ENCODE measurements at regions not wholly inside any gene's neighbourhood (a gene's known extent, or its start where the extent isn't known, plus 50 kb on each side); places are given as distances from the start of the nearest gene placed in this dataset.

DNA sequence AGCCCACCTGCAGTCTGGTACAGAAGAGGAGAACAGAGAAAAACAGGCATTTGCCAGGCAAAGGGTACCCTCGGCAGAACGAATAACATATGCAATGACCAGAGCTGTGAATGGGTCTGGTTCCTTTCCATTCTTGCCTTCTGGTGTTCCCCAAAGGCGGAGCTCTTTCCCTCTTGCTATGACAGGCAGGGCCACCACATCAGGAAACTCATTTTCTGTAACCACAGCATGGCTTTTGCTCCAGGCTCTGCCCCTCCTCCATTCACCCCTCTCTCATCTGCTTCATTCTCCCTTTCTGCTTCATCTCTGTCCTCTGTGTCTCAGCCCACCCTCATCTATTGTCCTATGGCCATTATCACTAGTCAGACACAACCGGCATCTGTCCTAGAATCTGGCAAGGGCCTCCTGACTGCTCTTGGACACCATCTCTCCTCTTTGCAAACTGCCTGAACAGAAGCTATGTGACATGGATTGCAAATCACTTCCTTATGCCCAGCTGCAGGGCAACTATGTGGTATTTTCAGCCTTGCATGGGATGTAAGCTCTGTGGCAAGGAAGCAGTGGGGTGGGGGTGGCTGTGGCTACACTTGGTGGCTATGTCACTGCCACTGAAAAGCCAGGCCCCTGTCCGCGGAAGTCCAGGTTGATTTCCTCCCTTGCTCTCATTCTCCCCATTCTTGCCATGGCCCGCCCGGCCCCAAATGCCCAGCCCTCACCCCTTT, 78.8 kb upstream of the ABCD3 start:
- H3K9me3 Mint-ChIP-seq = peaks cover 18% of the 10 kb centered on the region
- no peak overlapping the region for H3K27ac Mint-ChIP-seq
- H3K4me1 ChIP-seq (ENCODE audit: control insufficient read depth, insufficient read depth, low read length) = peaks cover 5% of the 10 kb centered on the region

DNA sequence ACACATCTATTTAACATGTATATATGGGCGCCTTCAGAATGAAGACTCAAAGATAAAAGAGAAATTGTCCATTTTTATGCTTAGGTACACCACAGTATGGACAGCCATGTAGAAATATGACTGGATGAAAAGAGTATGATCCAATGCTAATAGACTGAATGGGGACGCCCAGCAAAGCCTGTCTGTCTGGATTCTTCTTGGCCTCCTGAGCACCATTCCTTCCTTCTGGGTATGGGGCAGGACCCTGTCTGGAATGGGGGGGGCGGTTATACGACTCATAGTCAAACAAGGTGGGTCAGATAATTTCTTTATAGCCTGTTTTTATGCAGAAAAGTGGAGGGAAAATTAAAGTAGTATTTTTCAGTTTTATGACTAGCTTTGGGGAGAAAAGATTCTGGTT, 81.2 kb upstream of the ABCD3 start:
- no peaks in the 10 kb centered on the region for H3K27me3 ChIP-seq (ENCODE audit: control insufficient read depth, insufficient read depth, low read length, poor library complexity, severe bottlenecking)
- 87 to 100% methylated on average over 3 to 4 of the region's 4 CpGs for WGBS, 2 experiments (ENCODE audit: insufficient coverage in 1 of 2, insufficient read length in 1 of 2)
- no peak overlapping the region for H3K27ac ChIP-seq (ENCODE audit: low read depth, low read length)
- no peaks in the 10 kb centered on the region for H3K9me3 ChIP-seq (ENCODE audit: control insufficient read depth, low read length)
- DNase-seq = no peak
- no peak overlapping the region for H3K4me3 Mint-ChIP-seq
- peaks cover 2% of the 10 kb centered on the region for H3K4me1 ChIP-seq (ENCODE audit: control insufficient read depth, insufficient read depth, low read length)
- H3K4me3 ChIP-seq (ENCODE audit: low read length) = no peak overlapping the region
- H3K27ac Mint-ChIP-seq = no peak overlapping the region
- H3K36me3 Mint-ChIP-seq (ENCODE audit: low read depth) = no peaks in the 10 kb centered on the region
- peaks cover 22% of the 10 kb centered on the region for H3K4me1 Mint-ChIP-seq
- TF ChIP-seq, protein P1, sequence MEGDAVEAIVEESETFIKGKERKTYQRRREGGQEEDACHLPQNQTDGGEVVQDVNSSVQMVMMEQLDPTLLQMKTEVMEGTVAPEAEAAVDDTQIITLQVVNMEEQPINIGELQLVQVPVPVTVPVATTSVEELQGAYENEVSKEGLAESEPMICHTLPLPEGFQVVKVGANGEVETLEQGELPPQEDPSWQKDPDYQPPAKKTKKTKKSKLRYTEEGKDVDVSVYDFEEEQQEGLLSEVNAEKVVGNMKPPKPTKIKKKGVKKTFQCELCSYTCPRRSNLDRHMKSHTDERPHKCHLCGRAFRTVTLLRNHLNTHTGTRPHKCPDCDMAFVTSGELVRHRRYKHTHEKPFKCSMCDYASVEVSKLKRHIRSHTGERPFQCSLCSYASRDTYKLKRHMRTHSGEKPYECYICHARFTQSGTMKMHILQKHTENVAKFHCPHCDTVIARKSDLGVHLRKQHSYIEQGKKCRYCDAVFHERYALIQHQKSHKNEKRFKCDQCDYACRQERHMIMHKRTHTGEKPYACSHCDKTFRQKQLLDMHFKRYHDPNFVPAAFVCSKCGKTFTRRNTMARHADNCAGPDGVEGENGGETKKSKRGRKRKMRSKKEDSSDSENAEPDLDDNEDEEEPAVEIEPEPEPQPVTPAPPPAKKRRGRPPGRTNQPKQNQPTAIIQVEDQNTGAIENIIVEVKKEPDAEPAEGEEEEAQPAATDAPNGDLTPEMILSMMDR (conservative IDR thresholded peaks at IDR 0.05) = no peak
- H3K36me3 ChIP-seq (ENCODE audit: control insufficient read depth, insufficient read depth, low read length) = no peaks in the 10 kb centered on the region
- H3K27me3 Mint-ChIP-seq (ENCODE audit: insufficient read depth) = no peaks in the 10 kb centered on the region
- peaks cover 18% of the 10 kb centered on the region for H3K9me3 Mint-ChIP-seq
- no peak overlapping the region for H3K9ac ChIP-seq (ENCODE audit: extremely low read depth, low read length, poor library complexity, severe bottlenecking)

More for the DNA sequence above, 78.8 kb upstream of the ABCD3 start:
- H3K27me3 Mint-ChIP-seq (ENCODE audit: insufficient read depth) = no peaks in the 10 kb centered on the region
- peaks cover 33% of the 10 kb centered on the region for H3K4me1 Mint-ChIP-seq
- Histone ChIP-seq H3K9ac (ENCODE audit: extremely low read depth, low read length, poor library complexity, severe bottlenecking) (no peak overlapping the region), H3K36me3 (ENCODE audit: control insufficient read depth, insufficient read depth, low read length) (no peaks in the 10 kb centered on the region), H3K4me3 (ENCODE audit: low read length) (no peak overlapping the region), H3K9me3 (ENCODE audit: control insufficient read depth, low read length) (no peaks in the 10 kb centered on the region), H3K27me3 (ENCODE audit: control insufficient read depth, insufficient read depth, low read length, poor library complexity, severe bottlenecking) (no peaks in the 10 kb centered on the region), H3K27ac (ENCODE audit: low read depth, low read length) (no peak overlapping the region)
- H3K36me3 Mint-ChIP-seq (ENCODE audit: low read depth) = no peaks in the 10 kb centered on the region
- no peak for DNase-seq
- H3K4me3 Mint-ChIP-seq = no peak overlapping the region
- 84 to 90% methylated on average over 7 to 8 of the region's 8 CpGs for WGBS, 2 experiments (ENCODE audit: insufficient coverage in 1 of 2, insufficient read length in 1 of 2)
- TF ChIP-seq, protein P1 (conservative IDR thresholded peaks at IDR 0.05) = no peak

DNA sequence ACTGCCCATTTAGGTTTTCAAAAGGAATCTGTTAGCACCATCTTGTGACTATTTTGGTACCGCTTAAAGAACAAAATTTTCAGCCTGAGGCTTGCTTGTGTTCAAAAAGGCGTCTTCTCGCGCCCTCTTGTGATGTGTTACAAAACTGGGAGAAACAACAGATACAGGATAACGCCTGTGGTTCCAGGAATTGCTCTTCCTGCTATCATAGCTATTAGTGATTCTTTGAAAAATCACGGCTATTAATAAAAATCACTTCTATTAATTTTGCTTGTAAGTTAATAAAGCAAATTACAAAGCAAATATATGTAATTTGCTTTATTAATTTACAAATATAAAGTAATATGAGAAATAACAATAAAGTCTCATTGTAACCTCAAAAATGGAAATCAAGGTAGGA, 82.2 kb upstream of the ABCD3 start:
- no peaks in the 10 kb centered on the region for H3K36me3 ChIP-seq (ENCODE audit: control insufficient read depth, insufficient read depth, low read length)
- Mint-ChIP-seq H3K27ac (no peak overlapping the region), H3K36me3 (ENCODE audit: low read depth) (no peaks in the 10 kb centered on the region), H3K4me1 (peaks cover 19% of the 10 kb centered on the region), H3K4me3 (no peak overlapping the region), H3K27me3 (ENCODE audit: insufficient read depth) (no peaks in the 10 kb centered on the region), H3K9me3 (peaks cover 16% of the 10 kb centered on the region)
- H3K9ac ChIP-seq (ENCODE audit: extremely low read depth, low read length, poor library complexity, severe bottlenecking) = no peak overlapping the region
- DNase-seq = peak; percentile 86
- H3K27me3 ChIP-seq (ENCODE audit: control insufficient read depth, insufficient read depth, low read length, poor library complexity, severe bottlenecking) = no peaks in the 10 kb centered on the region
- no peaks in the 10 kb centered on the region for H3K9me3 ChIP-seq (ENCODE audit: control insufficient read depth, low read length)
- 0 to 2% methylated on average over 1 to 5 of the region's 6 CpGs for WGBS, 2 experiments (ENCODE audit: insufficient coverage in 1 of 2, insufficient read length in 1 of 2)
- no peak overlapping the region for H3K4me3 ChIP-seq (ENCODE audit: low read length)
- no peaks in the 10 kb centered on the region for H3K4me1 ChIP-seq (ENCODE audit: control insufficient read depth, insufficient read depth, low read length)
- no peak overlapping the region for H3K27ac ChIP-seq (ENCODE audit: low read depth, low read length)
- TF ChIP-seq, protein P1 (conservative IDR thresholded peaks at IDR 0.05) = peak; percentile 89

Measured in endodermal cell (in vitro differentiated cells).